ENCODE measurements at regions not wholly inside any gene's neighbourhood (a gene's known extent, or its start where the extent isn't known, plus 50 kb on each side); places are given as distances from the start of the nearest gene placed in this dataset.

DNA sequence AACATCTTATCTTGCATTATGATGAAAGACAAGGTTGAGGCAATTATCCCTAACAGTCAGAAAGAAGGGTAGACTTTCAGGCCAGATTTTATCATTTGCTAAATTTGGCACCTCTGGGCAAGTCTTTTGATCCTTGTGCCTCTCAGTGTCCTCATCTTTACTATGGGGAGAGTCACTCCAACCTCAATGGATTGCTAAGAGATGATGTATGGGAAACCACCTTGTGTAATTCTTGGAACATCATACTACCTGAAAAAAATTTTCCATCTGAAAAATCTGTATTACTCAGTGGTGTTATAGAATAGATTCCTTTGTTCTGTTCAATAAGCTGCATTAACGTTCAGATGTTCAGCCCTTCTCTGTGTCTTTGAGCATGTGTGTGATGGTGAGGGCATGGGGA, 230.7 kb downstream of the TGFB2 start (continued):
- TF ChIP-seq DPF2 (IDR thresholded peaks at IDR 0.05): no peak

DNA sequence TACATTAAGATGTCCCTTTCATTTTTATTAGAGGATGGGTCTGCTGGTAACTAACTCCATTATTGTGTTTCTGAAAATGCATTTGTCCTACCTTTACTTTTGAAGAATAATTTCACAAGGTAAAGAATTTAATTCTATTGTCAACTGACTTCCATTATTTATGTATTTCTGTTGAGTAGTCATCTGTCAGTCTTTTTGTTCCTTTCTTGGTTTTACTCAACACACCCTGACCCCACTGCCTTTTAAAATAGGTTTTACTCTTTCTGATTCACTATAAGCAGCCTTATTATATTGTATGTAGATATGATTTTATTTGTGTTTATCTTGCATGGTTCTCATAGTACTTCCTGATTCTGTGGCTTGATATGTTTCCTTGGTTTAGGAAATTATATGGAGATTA, 237.5 kb downstream of the TGFB2 start:
- FAIRE-seq: no peak
- CTCF ChIA-PET: no interaction called here

DNA sequence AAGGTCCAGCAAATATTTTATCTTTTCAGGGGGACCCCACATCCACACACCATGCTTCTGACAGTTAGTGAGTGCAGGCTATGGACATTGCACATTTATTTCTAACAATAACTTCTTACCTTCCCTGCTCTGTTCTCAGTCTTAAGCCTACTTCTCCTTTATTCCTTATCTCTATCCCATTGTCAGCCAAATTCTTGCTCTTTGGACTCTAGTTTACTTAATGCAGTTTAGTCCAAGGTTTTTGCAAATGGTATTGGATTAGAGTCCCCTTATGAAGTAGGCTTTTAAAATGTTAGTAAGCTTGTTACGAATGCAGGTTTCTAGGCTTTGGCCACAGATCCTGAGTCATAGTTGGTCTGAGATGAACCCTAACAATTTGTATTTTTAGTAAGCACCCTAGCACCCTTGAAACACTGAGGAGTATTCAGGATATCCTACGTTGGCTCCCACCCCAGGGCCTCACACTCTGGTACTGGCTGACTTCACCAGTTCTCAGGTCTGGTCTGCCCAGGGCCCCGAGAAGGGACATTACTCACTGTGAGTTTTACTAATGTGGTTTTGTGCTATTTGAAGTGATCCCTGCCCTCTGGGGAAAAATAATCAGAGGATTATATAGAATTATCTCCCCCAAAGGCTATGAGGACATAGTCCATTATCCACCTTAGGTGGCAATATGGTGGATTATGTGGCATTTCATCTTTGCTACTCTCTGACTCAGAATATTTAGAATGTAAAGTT, 239.5 kb downstream of the TGFB2 start:
- intact Hi-C loops (cut with micrococcal nuclease; ENCODE audit: unreplicated experiment) (no loop called here), in situ Hi-C loops (cut with MboI) (no loop called here)
- Histone ChIP-seq H3K4me2 (ENCODE audit: control insufficient read depth, insufficient read depth) (no peak overlapping the region), H3K27me3 (replicated peaks in 1 of 2; ENCODE audit: control insufficient read depth in 2 of 2, insufficient read depth in 2 of 2, low read length in 1 of 2) (no peaks in the 10 kb centered on the region), H3K36me3 (ENCODE audit: control insufficient read depth in 2 of 2, insufficient read depth in 2 of 2, low read length in 1 of 2) (no peaks in the 10 kb centered on the region), H4K20me1 (ENCODE audit: control insufficient read depth, insufficient read depth) (no peaks in the 10 kb centered on the region), H3K4me1 (ENCODE audit: control insufficient read depth, insufficient read depth, low read length) (no peaks in the 10 kb centered on the region), H3K9ac (ENCODE audit: control insufficient read depth, insufficient read depth, low read length) (no peak overlapping the region), H2AFZ (ENCODE audit: control insufficient read depth, low read depth, low read length) (no peak overlapping the region), H3K4me3 (no peak overlapping the region), H3K9me3 (replicated peaks; ENCODE audit: control insufficient read depth, insufficient read depth, low read length) (no peaks in the 10 kb centered on the region), H3K27ac (ENCODE audit: control insufficient read depth, insufficient read depth) (no peak overlapping the region), H3K79me2 (ENCODE audit: control insufficient read depth, insufficient read depth, low read length) (no peaks in the 10 kb centered on the region)
- no peak for DNase-seq (ENCODE audit: low read depth, low spot score)
- POLR2A ChIA-PET: no interaction called here
- FAIRE-seq: no peak
- ATAC-seq: no peak
- BruUV-seq (replicated peaks): no TSS peak
- CTCF ChIA-PET: no interaction called here
- SMC1A ChIA-PET (ENCODE audit: uncharacterized antibody, unreplicated experiment): no interaction called here
- RAD21 ChIA-PET (ENCODE audit: unreplicated experiment): no interaction called here
- WGBS (ENCODE audit: insufficient coverage, insufficient replicate concordance, low lambda C conversion rate, missing lambda C conversion rate): 7% methylated on average over 3 of the region's 3 CpGs
- TF ChIP-seq, protein P1, sequence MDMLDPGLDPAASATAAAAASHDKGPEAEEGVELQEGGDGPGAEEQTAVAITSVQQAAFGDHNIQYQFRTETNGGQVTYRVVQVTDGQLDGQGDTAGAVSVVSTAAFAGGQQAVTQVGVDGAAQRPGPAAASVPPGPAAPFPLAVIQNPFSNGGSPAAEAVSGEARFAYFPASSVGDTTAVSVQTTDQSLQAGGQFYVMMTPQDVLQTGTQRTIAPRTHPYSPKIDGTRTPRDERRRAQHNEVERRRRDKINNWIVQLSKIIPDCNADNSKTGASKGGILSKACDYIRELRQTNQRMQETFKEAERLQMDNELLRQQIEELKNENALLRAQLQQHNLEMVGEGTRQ (IDR thresholded peaks at IDR 0.05; ENCODE audit: borderline replicate concordance, low read depth, low read length): no peak
- no peak for TF ChIP-seq CBFB (IDR thresholded peaks at IDR 0.05; ENCODE audit: low read depth)
- no peak for TF ChIP-seq RB1 (IDR thresholded peaks at IDR 0.05; ENCODE audit: borderline replicate concordance)
- TF ChIP-seq, protein P2, sequence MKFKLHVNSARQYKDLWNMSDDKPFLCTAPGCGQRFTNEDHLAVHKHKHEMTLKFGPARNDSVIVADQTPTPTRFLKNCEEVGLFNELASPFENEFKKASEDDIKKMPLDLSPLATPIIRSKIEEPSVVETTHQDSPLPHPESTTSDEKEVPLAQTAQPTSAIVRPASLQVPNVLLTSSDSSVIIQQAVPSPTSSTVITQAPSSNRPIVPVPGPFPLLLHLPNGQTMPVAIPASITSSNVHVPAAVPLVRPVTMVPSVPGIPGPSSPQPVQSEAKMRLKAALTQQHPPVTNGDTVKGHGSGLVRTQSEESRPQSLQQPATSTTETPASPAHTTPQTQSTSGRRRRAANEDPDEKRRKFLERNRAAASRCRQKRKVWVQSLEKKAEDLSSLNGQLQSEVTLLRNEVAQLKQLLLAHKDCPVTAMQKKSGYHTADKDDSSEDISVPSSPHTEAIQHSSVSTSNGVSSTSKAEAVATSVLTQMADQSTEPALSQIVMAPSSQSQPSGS (IDR thresholded peaks at IDR 0.05; ENCODE audit: low read length): no peak
- TF ChIP-seq, protein P3, sequence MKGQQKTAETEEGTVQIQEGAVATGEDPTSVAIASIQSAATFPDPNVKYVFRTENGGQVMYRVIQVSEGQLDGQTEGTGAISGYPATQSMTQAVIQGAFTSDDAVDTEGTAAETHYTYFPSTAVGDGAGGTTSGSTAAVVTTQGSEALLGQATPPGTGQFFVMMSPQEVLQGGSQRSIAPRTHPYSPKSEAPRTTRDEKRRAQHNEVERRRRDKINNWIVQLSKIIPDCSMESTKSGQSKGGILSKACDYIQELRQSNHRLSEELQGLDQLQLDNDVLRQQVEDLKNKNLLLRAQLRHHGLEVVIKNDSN (IDR thresholded peaks at IDR 0.05; ENCODE audit: borderline replicate concordance, extremely low read length, insufficient read depth, low read depth, low read length): no peak
- TF ChIP-seq, protein P4, sequence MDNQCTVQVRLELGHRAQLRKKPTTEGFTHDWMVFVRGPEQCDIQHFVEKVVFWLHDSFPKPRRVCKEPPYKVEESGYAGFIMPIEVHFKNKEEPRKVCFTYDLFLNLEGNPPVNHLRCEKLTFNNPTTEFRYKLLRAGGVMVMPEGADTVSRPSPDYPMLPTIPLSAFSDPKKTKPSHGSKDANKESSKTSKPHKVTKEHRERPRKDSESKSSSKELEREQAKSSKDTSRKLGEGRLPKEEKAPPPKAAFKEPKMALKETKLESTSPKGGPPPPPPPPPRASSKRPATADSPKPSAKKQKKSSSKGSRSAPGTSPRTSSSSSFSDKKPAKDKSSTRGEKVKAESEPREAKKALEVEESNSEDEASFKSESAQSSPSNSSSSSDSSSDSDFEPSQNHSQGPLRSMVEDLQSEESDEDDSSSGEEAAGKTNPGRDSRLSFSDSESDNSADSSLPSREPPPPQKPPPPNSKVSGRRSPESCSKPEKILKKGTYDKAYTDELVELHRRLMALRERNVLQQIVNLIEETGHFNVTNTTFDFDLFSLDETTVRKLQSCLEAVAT (IDR thresholded peaks at IDR 0.05): no peak
- TF ChIP-seq BHLHE40 (IDR thresholded peaks at IDR 0.05; ENCODE audit: borderline replicate concordance in 1 of 2, low read depth in 2 of 2, low read length in 1 of 2): no peak
- TF ChIP-seq ASH2L (IDR thresholded peaks at IDR 0.05; ENCODE audit: borderline replicate concordance, low read depth): no peak
- TF ChIP-seq MEF2A (IDR thresholded peaks at IDR 0.05; ENCODE audit: insufficient read depth, low read depth, low read length): no peak

More for the DNA sequence above, 237.5 kb downstream of the TGFB2 start:
- no peak for ATAC-seq
- no peaks in the 10 kb centered on the region for H3K36me3 ChIP-seq (ENCODE audit: control insufficient read depth in 2 of 2, insufficient read depth in 2 of 2, low read length in 1 of 2)
- no peak overlapping the region for H2AFZ ChIP-seq (ENCODE audit: control insufficient read depth, low read depth, low read length)
- ChIA-PET POLR2A (no interaction called here), SMC1A (ENCODE audit: uncharacterized antibody, unreplicated experiment) (no interaction called here), RAD21 (ENCODE audit: unreplicated experiment) (no interaction called here)
- no peaks in the 10 kb centered on the region for H3K79me2 ChIP-seq (ENCODE audit: control insufficient read depth, insufficient read depth, low read length)
- intact Hi-C loops (cut with micrococcal nuclease; ENCODE audit: unreplicated experiment): no loop called here
- H3K4me1 ChIP-seq (ENCODE audit: control insufficient read depth, insufficient read depth, low read length): no peaks in the 10 kb centered on the region
- no TSS peak for BruUV-seq (replicated peaks)
- H3K9me3 ChIP-seq (replicated peaks; ENCODE audit: control insufficient read depth, insufficient read depth, low read length): no peaks in the 10 kb centered on the region
- H3K9ac ChIP-seq (ENCODE audit: control insufficient read depth, insufficient read depth, low read length): no peak overlapping the region
- no peak for TF ChIP-seq HDAC6 (IDR thresholded peaks at IDR 0.05; ENCODE audit: unreplicated experiment)
- no peak for TF ChIP-seq NFYB (IDR thresholded peaks at IDR 0.05; ENCODE audit: insufficient read depth, low read depth, low read length)
- no peak for TF ChIP-seq ZSCAN29 (IDR thresholded peaks at IDR 0.05)
- no peaks in the 10 kb centered on the region for H4K20me1 ChIP-seq (ENCODE audit: control insufficient read depth, insufficient read depth)
- no peak overlapping the region for H3K27ac ChIP-seq (ENCODE audit: control insufficient read depth, insufficient read depth)
- no peak overlapping the region for H3K4me3 ChIP-seq
- no peak for DNase-seq (ENCODE audit: low read depth, low spot score)
- H3K4me2 ChIP-seq (ENCODE audit: control insufficient read depth, insufficient read depth): no peak overlapping the region
- in situ Hi-C loops (cut with MboI): no loop called here
- H3K27me3 ChIP-seq (replicated peaks in 1 of 2; ENCODE audit: control insufficient read depth in 2 of 2, insufficient read depth in 2 of 2, low read length in 1 of 2): no peaks in the 10 kb centered on the region

Measured in GM12878 (cell line).